ENCODE measurements at regions not wholly inside any gene's neighbourhood (a gene's known extent, or its start where the extent isn't known, plus 50 kb on each side); places are given as distances from the start of the nearest gene placed in this dataset.
"Not testable (repeated sequence)": the region's sequence is repeated elsewhere in the genome, so short reads cannot be mapped to it uniquely, and the experiment has no call there.

GRCh38 chr14:50020799-50021198 lies 95.6 kb downstream of the VCPKMT start:
- DNase-seq, result no peak

- DNase-seq, result peak; percentile 26
Observed at GRCh38 chr14:50021261-50022031, 94.9 kb downstream of the VCPKMT start.

GRCh38 chr14:50022661-50023060 lies 93.7 kb downstream of the VCPKMT start:
- no peak for DNase-seq

- no peak for DNase-seq
Observed at GRCh38 chr14:50023671-50024490, 92.5 kb downstream of the VCPKMT start.

- no peak for DNase-seq
Observed at GRCh38 chr14:50025073-50025472, 91.3 kb downstream of the VCPKMT start.

GRCh38 chr14:50025776-50026175 lies 90.6 kb downstream of the VCPKMT start:
- DNase-seq, result no peak

- no peak for DNase-seq
Observed at GRCh38 chr14:50026396-50026795, 90.0 kb downstream of the VCPKMT start.

- DNase-seq, result no peak
Observed at GRCh38 chr14:50027816-50028215, 88.6 kb downstream of the VCPKMT start.

- DNase-seq, result no peak
Observed at GRCh38 chr14:50028458-50028857, 87.9 kb downstream of the VCPKMT start.

GRCh38 chr14:50030036-50030435 lies 86.3 kb downstream of the VCPKMT start:
- DNase-seq, result no peak

- DNase-seq, result not testable (repeated sequence)
Observed at GRCh38 chr14:50030911-50031310, 85.5 kb downstream of the VCPKMT start.

- no peak for DNase-seq
Observed at GRCh38 chr14:50031602-50032313, 84.6 kb downstream of the VCPKMT start.

- DNase-seq, result not testable (repeated sequence)
Observed at GRCh38 chr14:50032462-50033167, 83.8 kb downstream of the VCPKMT start.

GRCh38 chr14:50035214-50035613 lies 81.2 kb downstream of the VCPKMT start:
- no peak for DNase-seq

GRCh38 chr14:50036211-50036610 lies 80.2 kb downstream of the VCPKMT start:
- DNase-seq, result no peak

- DNase-seq, result no peak
Observed at GRCh38 chr14:50036637-50037036, 79.7 kb downstream of the VCPKMT start.

GRCh38 chr14:50037240-50037639 lies 79.1 kb downstream of the VCPKMT start:
- DNase-seq, result no peak

GRCh38 chr14:50037852-50038251 lies 78.5 kb downstream of the VCPKMT start:
- DNase-seq, result no peak

- DNase-seq, result peak; percentile 54
Observed at GRCh38 chr14:50038398-50039119, 77.8 kb downstream of the VCPKMT start.

- no peak for DNase-seq
Observed at GRCh38 chr14:50039120-50039517, 77.3 kb downstream of the VCPKMT start.

GRCh38 chr14:50039734-50040400 lies 76.5 kb downstream of the VCPKMT start:
- DNase-seq, result no peak

- peak; percentile 67 for DNase-seq
Observed at GRCh38 chr14:50040401-50040775, 76.0 kb downstream of the VCPKMT start.
